ENCODE measurements at regions not wholly inside any gene's neighbourhood (a gene's known extent, or its start where the extent isn't known, plus 50 kb on each side); places are given as distances from the start of the nearest gene placed in this dataset.

DNA sequence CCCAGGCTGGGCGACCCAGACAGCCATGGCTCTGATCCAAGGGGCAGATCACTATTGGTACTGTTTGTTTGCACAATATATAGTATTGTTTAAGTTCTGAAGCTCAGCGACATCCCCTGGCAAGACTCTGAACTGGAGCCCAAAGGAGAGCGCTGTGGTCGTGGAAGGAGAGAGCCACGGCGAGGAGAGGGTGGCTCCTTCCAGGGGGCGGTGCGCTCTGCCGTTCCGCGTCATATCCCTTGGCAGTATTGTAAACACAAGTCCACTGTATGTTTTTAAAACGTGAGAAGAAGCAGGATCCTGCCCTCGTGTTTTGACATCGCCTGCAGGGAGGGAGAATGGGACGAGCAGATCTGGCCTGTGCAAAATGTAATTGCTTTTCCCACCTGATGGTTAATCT, 185.5 kb downstream of the RAB28 start:
- ATAC-seq (no peak), DNase-seq (ENCODE audit: low read depth, low spot score) (no peak)
- Histone ChIP-seq H3K27ac (ENCODE audit: low read depth, low read length) (no peak overlapping the region), H3K9me2 (ENCODE audit: insufficient read depth) (no peaks in the 10 kb centered on the region), H3K27me3 (ENCODE audit: insufficient read depth, low read length) (no peaks in the 10 kb centered on the region), H3K9ac (ENCODE audit: low read length) (no peak overlapping the region), H3K36me3 (ENCODE audit: control insufficient read depth in 1 of 2, insufficient read depth in 2 of 2, low read length in 2 of 2) (no peaks in the 10 kb centered on the region), H4K20me1 (ENCODE audit: insufficient read depth) (no peaks in the 10 kb centered on the region), H3K4me3 (replicated peaks in 1 of 2; ENCODE audit: low read depth in 1 of 2, low read length in 2 of 2) (no peak overlapping the region), H3K9me3 (ENCODE audit: control insufficient read depth in 1 of 2, insufficient read depth in 1 of 2, low read depth in 1 of 2, low read length in 2 of 2) (no peaks in the 10 kb centered on the region; a peak in 1 of 4 replicates), H3K4me1 (ENCODE audit: control insufficient read depth in 1 of 2, insufficient read depth in 2 of 2, low read length in 2 of 2) (no peaks in the 10 kb centered on the region), H3K79me2 (ENCODE audit: insufficient read depth, low read length) (no peaks in the 10 kb centered on the region), H2AFZ (ENCODE audit: low read depth, low read length, poor library complexity, severe bottlenecking) (no peak overlapping the region), H3K4me2 (ENCODE audit: low read length) (no peak overlapping the region)
- POLR2A ChIA-PET, result no interaction called here
- TF ChIP-seq EZH2 (IDR thresholded peaks at IDR 0.05), result no peak
- no peak for TF ChIP-seq TCF7L2 (IDR thresholded peaks at IDR 0.05; ENCODE audit: borderline replicate concordance, extremely low read depth, insufficient read depth, insufficient read length)
- TF ChIP-seq, protein P1, sequence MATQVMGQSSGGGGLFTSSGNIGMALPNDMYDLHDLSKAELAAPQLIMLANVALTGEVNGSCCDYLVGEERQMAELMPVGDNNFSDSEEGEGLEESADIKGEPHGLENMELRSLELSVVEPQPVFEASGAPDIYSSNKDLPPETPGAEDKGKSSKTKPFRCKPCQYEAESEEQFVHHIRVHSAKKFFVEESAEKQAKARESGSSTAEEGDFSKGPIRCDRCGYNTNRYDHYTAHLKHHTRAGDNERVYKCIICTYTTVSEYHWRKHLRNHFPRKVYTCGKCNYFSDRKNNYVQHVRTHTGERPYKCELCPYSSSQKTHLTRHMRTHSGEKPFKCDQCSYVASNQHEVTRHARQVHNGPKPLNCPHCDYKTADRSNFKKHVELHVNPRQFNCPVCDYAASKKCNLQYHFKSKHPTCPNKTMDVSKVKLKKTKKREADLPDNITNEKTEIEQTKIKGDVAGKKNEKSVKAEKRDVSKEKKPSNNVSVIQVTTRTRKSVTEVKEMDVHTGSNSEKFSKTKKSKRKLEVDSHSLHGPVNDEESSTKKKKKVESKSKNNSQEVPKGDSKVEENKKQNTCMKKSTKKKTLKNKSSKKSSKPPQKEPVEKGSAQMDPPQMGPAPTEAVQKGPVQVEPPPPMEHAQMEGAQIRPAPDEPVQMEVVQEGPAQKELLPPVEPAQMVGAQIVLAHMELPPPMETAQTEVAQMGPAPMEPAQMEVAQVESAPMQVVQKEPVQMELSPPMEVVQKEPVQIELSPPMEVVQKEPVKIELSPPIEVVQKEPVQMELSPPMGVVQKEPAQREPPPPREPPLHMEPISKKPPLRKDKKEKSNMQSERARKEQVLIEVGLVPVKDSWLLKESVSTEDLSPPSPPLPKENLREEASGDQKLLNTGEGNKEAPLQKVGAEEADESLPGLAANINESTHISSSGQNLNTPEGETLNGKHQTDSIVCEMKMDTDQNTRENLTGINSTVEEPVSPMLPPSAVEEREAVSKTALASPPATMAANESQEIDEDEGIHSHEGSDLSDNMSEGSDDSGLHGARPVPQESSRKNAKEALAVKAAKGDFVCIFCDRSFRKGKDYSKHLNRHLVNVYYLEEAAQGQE (IDR thresholded peaks at IDR 0.05; ENCODE audit: low read depth), result no peak
- no peak for TF ChIP-seq POLR2AphosphoS5 (IDR thresholded peaks at IDR 0.05; ENCODE audit: low read depth, low read length)
- no peak for TF ChIP-seq CBX3 (IDR thresholded peaks at IDR 0.05; ENCODE audit: low read depth)
- TF ChIP-seq, protein P2, sequence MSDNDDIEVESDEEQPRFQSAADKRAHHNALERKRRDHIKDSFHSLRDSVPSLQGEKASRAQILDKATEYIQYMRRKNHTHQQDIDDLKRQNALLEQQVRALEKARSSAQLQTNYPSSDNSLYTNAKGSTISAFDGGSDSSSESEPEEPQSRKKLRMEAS (IDR thresholded peaks at IDR 0.05), result no peak
- TF ChIP-seq, protein P3, sequence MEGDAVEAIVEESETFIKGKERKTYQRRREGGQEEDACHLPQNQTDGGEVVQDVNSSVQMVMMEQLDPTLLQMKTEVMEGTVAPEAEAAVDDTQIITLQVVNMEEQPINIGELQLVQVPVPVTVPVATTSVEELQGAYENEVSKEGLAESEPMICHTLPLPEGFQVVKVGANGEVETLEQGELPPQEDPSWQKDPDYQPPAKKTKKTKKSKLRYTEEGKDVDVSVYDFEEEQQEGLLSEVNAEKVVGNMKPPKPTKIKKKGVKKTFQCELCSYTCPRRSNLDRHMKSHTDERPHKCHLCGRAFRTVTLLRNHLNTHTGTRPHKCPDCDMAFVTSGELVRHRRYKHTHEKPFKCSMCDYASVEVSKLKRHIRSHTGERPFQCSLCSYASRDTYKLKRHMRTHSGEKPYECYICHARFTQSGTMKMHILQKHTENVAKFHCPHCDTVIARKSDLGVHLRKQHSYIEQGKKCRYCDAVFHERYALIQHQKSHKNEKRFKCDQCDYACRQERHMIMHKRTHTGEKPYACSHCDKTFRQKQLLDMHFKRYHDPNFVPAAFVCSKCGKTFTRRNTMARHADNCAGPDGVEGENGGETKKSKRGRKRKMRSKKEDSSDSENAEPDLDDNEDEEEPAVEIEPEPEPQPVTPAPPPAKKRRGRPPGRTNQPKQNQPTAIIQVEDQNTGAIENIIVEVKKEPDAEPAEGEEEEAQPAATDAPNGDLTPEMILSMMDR (IDR thresholded peaks at IDR 0.05 in 2 of 3, conservative IDR thresholded peaks at IDR 0.05 in 1 of 3; ENCODE audit: borderline replicate concordance in 1 of 3, insufficient read depth in 1 of 3, low read depth in 2 of 3, low read length in 2 of 3), result no peak
- TF ChIP-seq ZFX (IDR thresholded peaks at IDR 0.05), result no peak
- TF ChIP-seq YY1 (IDR thresholded peaks at IDR 0.05; ENCODE audit: extremely low read depth, insufficient replicate concordance, low read depth, low read length), result no peak
- no peak for TF ChIP-seq EZH2phosphoT487 (IDR thresholded peaks at IDR 0.05; ENCODE audit: borderline replicate concordance)
- TF ChIP-seq, protein P4, sequence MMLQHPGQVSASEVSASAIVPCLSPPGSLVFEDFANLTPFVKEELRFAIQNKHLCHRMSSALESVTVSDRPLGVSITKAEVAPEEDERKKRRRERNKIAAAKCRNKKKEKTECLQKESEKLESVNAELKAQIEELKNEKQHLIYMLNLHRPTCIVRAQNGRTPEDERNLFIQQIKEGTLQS (IDR thresholded peaks at IDR 0.05), result no peak
- TF ChIP-seq SP1 (IDR thresholded peaks at IDR 0.05; ENCODE audit: low read depth), result no peak
- no peak for TF ChIP-seq EGR1 (IDR thresholded peaks at IDR 0.05; ENCODE audit: low read depth)
- TF ChIP-seq RAD21 (IDR thresholded peaks at IDR 0.05; ENCODE audit: low read depth), result no peak
- no peak for TF ChIP-seq CEBPB (IDR thresholded peaks at IDR 0.05; ENCODE audit: low read depth)
- no peak for TF ChIP-seq SRF (IDR thresholded peaks at IDR 0.05; ENCODE audit: low read depth)
- no peak for TF ChIP-seq SIN3A (IDR thresholded peaks at IDR 0.05; ENCODE audit: low read depth)
- RAD21 ChIA-PET (ENCODE audit: low non-redundant PET in 1 of 2, low total read pairs in 2 of 2, uncharacterized antibody in 2 of 2, unreplicated experiment in 2 of 2), result no interaction called here
- intact Hi-C loops (cut with micrococcal nuclease), result no loop called here
- no TSS peak for BruUV-seq (replicated peaks)
- CTCF ChIA-PET, result no interaction called here
